GM12878 (cell line): ENCODE measurements at regions not wholly inside any gene's neighbourhood (a gene's known extent, or its start where the extent isn't known, plus 50 kb on each side); places are given as distances from the start of the nearest gene placed in this dataset.

ENCODE experiments used
- ASH2L ChIP-seq: fragments of 300-600, 200-600 bp; sonication (generic); IDR thresholded peaks from 2 replicates; pipeline ENCODE4 v1.6.1; 2017; ENCODE audit warnings: low read depth, mild to moderate bottlenecking, borderline replicate concordance
- CHD1 ChIP-seq: IDR thresholded peaks from 2 replicates; pipeline ENCODE4 v1.6.1; 2012; ENCODE audit warnings: low read depth, low read length, improper control_type of control experiment
- CHD4 ChIP-seq: fragments of 200-600 bp; sonication (generic); IDR thresholded peaks from 2 replicates; pipeline ENCODE4 v1.6.1; 2016; ENCODE audit warnings: mild to moderate bottlenecking
- FOXK2 ChIP-seq: fragments of 450-650 bp; IDR thresholded peaks from 2 replicates; pipeline ENCODE4 v1.6.1; 2017; ENCODE audit warnings: mild to moderate bottlenecking, moderate library complexity
- GATAD2B ChIP-seq: fragments of 450-650 bp; conservative IDR thresholded peaks from 2 replicates; pipeline ENCODE4 v1.6.1; 2017; ENCODE audit warnings: low read depth, mild to moderate bottlenecking, moderate library complexity
- HCFC1 ChIP-seq: fragments of 150-350 bp; IDR thresholded peaks from 2 replicates; pipeline ENCODE4 v1.6.1; 2014; ENCODE audit warnings: low read length
- LARP7 ChIP-seq: fragments of 450-650 bp; IDR thresholded peaks from 2 replicates; pipeline ENCODE4 v1.6.1; 2017; ENCODE audit warnings: mild to moderate bottlenecking
- MYB ChIP-seq: fragments of 150-350 bp; IDR thresholded peaks from 2 replicates; pipeline ENCODE4 v1.6.1; 2014; ENCODE audit warnings: mild to moderate bottlenecking, low read depth, low read length, borderline replicate concordance
- NFYB ChIP-seq: IDR thresholded peaks from 2 replicates; pipeline ENCODE4 v1.6.1; 2011; ENCODE audit warnings: low read depth, mild to moderate bottlenecking, low read length, improper control_type of control experiment, moderate library complexity; ENCODE audit not compliant: insufficient read depth
- NR2F1 ChIP-seq: fragments of 450-650 bp; conservative IDR thresholded peaks from 2 replicates; pipeline ENCODE4 v1.6.1; 2017; ENCODE audit warnings: mild to moderate bottlenecking
- PML ChIP-seq: IDR thresholded peaks from 2 replicates; pipeline ENCODE4 v1.6.1; 2012; ENCODE audit warnings: low read length, inconsistent platforms
- POLR2AphosphoS2 ChIP-seq: IDR thresholded peaks from 2 replicates; pipeline ENCODE4 v1.6.1; 2011; ENCODE audit warnings: low read depth, mild to moderate bottlenecking, low read length, improper control_type of control experiment, moderate library complexity
- POLR2AphosphoS5 ChIP-seq: IDR thresholded peaks from 2 replicates; pipeline ENCODE4 v1.6.1; 2011; ENCODE audit warnings: mild to moderate bottlenecking, low read length, inconsistent platforms
- SMARCA5 ChIP-seq: fragments of 450-650 bp; IDR thresholded peaks from 2 replicates; pipeline ENCODE4 v1.6.1; 2017; ENCODE audit warnings: mild to moderate bottlenecking
- SPI1 ChIP-seq: IDR thresholded peaks from 2 replicates; pipeline ENCODE4 v1.6.1; 2011; ENCODE audit warnings: low read depth, mild to moderate bottlenecking, low read length, moderate library complexity, borderline replicate concordance; ENCODE audit not compliant: insufficient read depth
- TBL1XR1 ChIP-seq: IDR thresholded peaks from 2 replicates; pipeline ENCODE4 v1.6.1; 2012; ENCODE audit warnings: low read depth, low read length, improper control_type of control experiment
- YY1 ChIP-seq: IDR thresholded peaks from 2 replicates; pipeline ENCODE4 v1.6.1; 2011; ENCODE audit warnings: low read depth, mild to moderate bottlenecking, low read length
- ZNF217 ChIP-seq: fragments of 450-650 bp; IDR thresholded peaks from 2 replicates; pipeline ENCODE4 v1.6.1; 2017; ENCODE audit warnings: antibody characterized with exemption, mild to moderate bottlenecking
- ZSCAN29 ChIP-seq: fragments of 450-650 bp; IDR thresholded peaks from 2 replicates; pipeline ENCODE4 v1.6.1; 2017; ENCODE audit warnings: mild to moderate bottlenecking, moderate library complexity
- TF ChIP-seq, protein P1 (sequence below): IDR thresholded peaks from 2 replicates; pipeline ENCODE4 v1.6.1; 2012; ENCODE audit warnings: mild to moderate bottlenecking, low read depth, low read length
- TF ChIP-seq, protein P2 (sequence below): fragments of 450-650 bp; conservative IDR thresholded peaks from 2 replicates; pipeline ENCODE4 v1.6.1; 2017; ENCODE audit warnings: mild to moderate bottlenecking, moderate library complexity
- TF ChIP-seq, protein P3 (sequence below): fragments of 450-650 bp; IDR thresholded peaks from 2 replicates; pipeline ENCODE4 v1.6.1; 2014; ENCODE audit warnings: mild to moderate bottlenecking
- TF ChIP-seq, protein P4 (sequence below): fragments of 450-650 bp; IDR thresholded peaks from 2 replicates; pipeline ENCODE4 v1.6.1; 2017; ENCODE audit warnings: mild to moderate bottlenecking, moderate library complexity

DNA sequence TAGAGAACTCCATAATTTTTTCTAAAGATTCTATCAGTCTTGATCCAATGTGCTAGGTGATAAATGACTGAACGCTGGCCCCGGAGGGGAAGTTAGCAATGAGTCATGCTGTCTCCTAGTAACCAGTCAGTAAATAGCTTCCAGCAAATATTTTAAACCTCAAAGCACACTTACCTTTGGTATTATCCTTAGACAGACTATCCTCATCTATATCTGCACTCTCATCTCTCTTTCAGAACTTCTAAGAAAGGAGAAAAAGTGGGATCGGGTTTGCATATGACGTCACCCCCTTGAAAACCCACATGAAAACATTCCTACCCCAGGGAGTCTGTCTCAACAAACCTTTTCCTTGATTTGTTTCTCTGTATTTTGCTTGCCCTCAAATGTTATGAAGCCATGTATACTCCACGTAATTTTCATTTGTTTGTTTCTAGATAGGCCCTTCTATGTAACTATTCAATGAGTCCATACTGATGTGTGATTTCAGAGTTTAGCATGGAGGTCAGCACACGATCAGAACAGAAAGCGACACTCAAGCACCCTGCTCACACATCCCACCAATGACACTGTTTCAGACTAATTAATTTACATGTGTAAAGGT is 174.9 kb upstream of the NRP1 start (continued):
- TF ChIP-seq, protein P1, sequence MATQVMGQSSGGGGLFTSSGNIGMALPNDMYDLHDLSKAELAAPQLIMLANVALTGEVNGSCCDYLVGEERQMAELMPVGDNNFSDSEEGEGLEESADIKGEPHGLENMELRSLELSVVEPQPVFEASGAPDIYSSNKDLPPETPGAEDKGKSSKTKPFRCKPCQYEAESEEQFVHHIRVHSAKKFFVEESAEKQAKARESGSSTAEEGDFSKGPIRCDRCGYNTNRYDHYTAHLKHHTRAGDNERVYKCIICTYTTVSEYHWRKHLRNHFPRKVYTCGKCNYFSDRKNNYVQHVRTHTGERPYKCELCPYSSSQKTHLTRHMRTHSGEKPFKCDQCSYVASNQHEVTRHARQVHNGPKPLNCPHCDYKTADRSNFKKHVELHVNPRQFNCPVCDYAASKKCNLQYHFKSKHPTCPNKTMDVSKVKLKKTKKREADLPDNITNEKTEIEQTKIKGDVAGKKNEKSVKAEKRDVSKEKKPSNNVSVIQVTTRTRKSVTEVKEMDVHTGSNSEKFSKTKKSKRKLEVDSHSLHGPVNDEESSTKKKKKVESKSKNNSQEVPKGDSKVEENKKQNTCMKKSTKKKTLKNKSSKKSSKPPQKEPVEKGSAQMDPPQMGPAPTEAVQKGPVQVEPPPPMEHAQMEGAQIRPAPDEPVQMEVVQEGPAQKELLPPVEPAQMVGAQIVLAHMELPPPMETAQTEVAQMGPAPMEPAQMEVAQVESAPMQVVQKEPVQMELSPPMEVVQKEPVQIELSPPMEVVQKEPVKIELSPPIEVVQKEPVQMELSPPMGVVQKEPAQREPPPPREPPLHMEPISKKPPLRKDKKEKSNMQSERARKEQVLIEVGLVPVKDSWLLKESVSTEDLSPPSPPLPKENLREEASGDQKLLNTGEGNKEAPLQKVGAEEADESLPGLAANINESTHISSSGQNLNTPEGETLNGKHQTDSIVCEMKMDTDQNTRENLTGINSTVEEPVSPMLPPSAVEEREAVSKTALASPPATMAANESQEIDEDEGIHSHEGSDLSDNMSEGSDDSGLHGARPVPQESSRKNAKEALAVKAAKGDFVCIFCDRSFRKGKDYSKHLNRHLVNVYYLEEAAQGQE: no peak
- TF ChIP-seq, protein P2, sequence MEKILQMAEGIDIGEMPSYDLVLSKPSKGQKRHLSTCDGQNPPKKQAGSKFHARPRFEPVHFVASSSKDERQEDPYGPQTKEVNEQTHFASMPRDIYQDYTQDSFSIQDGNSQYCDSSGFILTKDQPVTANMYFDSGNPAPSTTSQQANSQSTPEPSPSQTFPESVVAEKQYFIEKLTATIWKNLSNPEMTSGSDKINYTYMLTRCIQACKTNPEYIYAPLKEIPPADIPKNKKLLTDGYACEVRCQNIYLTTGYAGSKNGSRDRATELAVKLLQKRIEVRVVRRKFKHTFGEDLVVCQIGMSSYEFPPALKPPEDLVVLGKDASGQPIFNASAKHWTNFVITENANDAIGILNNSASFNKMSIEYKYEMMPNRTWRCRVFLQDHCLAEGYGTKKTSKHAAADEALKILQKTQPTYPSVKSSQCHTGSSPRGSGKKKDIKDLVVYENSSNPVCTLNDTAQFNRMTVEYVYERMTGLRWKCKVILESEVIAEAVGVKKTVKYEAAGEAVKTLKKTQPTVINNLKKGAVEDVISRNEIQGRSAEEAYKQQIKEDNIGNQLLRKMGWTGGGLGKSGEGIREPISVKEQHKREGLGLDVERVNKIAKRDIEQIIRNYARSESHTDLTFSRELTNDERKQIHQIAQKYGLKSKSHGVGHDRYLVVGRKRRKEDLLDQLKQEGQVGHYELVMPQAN: no peak
- no peak for TF ChIP-seq FOXK2
- no peak for TF ChIP-seq ZNF217
- no peak for TF ChIP-seq NFYB
- TF ChIP-seq SPI1: peak; percentile 63
- no peak for TF ChIP-seq MYB
- TF ChIP-seq PML: no peak
- TF ChIP-seq, protein P3, sequence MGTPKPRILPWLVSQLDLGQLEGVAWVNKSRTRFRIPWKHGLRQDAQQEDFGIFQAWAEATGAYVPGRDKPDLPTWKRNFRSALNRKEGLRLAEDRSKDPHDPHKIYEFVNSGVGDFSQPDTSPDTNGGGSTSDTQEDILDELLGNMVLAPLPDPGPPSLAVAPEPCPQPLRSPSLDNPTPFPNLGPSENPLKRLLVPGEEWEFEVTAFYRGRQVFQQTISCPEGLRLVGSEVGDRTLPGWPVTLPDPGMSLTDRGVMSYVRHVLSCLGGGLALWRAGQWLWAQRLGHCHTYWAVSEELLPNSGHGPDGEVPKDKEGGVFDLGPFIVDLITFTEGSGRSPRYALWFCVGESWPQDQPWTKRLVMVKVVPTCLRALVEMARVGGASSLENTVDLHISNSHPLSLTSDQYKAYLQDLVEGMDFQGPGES: no peak
- TF ChIP-seq SMARCA5: no peak
- TF ChIP-seq GATAD2B: no peak
- no peak for TF ChIP-seq HCFC1
- TF ChIP-seq, protein P4, sequence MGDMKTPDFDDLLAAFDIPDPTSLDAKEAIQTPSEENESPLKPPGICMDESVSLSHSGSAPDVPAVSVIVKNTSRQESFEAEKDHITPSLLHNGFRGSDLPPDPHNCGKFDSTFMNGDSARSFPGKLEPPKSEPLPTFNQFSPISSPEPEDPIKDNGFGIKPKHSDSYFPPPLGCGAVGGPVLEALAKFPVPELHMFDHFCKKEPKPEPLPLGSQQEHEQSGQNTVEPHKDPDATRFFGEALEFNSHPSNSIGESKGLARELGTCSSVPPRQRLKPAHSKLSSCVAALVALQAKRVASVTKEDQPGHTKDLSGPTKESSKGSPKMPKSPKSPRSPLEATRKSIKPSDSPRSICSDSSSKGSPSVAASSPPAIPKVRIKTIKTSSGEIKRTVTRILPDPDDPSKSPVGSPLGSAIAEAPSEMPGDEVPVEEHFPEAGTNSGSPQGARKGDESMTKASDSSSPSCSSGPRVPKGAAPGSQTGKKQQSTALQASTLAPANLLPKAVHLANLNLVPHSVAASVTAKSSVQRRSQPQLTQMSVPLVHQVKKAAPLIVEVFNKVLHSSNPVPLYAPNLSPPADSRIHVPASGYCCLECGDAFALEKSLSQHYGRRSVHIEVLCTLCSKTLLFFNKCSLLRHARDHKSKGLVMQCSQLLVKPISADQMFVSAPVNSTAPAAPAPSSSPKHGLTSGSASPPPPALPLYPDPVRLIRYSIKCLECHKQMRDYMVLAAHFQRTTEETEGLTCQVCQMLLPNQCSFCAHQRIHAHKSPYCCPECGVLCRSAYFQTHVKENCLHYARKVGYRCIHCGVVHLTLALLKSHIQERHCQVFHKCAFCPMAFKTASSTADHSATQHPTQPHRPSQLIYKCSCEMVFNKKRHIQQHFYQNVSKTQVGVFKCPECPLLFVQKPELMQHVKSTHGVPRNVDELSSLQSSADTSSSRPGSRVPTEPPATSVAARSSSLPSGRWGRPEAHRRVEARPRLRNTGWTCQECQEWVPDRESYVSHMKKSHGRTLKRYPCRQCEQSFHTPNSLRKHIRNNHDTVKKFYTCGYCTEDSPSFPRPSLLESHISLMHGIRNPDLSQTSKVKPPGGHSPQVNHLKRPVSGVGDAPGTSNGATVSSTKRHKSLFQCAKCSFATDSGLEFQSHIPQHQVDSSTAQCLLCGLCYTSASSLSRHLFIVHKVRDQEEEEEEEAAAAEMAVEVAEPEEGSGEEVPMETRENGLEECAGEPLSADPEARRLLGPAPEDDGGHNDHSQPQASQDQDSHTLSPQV: no peak
- TF ChIP-seq ZSCAN29: no peak
- TF ChIP-seq CHD1: no peak
- no peak for TF ChIP-seq CHD4
- no peak for TF ChIP-seq TBL1XR1
- no peak for TF ChIP-seq LARP7
- no peak for TF ChIP-seq POLR2AphosphoS5
- no peak for TF ChIP-seq NR2F1
- no peak for TF ChIP-seq ASH2L
- TF ChIP-seq YY1: no peak
- no peak for TF ChIP-seq POLR2AphosphoS2
